Trophoblast cell (in vitro differentiated cells and primary cell): ENCODE measurements at regions not wholly inside any gene's neighbourhood (a gene's known extent, or its start where the extent isn't known, plus 50 kb on each side); places are given as distances from the start of the nearest gene placed in this dataset.

Experiments used
- DNase-seq, 2 donors: peaks; one replicate each; pipeline ENCODE4 v3.0.0-alpha.2; 2016
- H2AFZ ChIP-seq: 2 replicates; pipeline ENCODE4 v1.6.1; 2013; ENCODE audit warnings: low read length, moderate library complexity, mild to moderate bottlenecking; ENCODE audit not compliant: insufficient read depth, poor library complexity
- H2AK5ac ChIP-seq: 2 replicates; pipeline ENCODE4 v1.6.1; 2013; ENCODE audit warnings: mild to moderate bottlenecking, low read length
- H2BK120ac ChIP-seq: 2 replicates; pipeline ENCODE4 v1.6.1; 2013; ENCODE audit warnings: low read length, mild to moderate bottlenecking, moderate library complexity; ENCODE audit not compliant: insufficient read depth, poor library complexity
- H2BK12ac ChIP-seq: 2 replicates; pipeline ENCODE4 v1.6.1; 2013; ENCODE audit warnings: mild to moderate bottlenecking, low read length, moderate library complexity
- H2BK5ac ChIP-seq: 2 replicates; pipeline ENCODE4 v1.6.1; 2013; ENCODE audit warnings: low read length, low read depth, moderate library complexity, mild to moderate bottlenecking; ENCODE audit not compliant: poor library complexity
- H3K14ac ChIP-seq: 2 replicates; pipeline ENCODE4 v1.6.1; 2013; ENCODE audit warnings: mild to moderate bottlenecking, low read length
- H3K18ac ChIP-seq: 2 replicates; pipeline ENCODE4 v1.6.1; 2013; ENCODE audit warnings: mild to moderate bottlenecking, low read length
- H3K23ac ChIP-seq: 2 replicates; pipeline ENCODE4 v1.6.1; 2013; ENCODE audit warnings: low read length
- H3K27ac ChIP-seq: 2 replicates; pipeline ENCODE4 v1.5.1; 2013; ENCODE audit warnings: low read depth, mild to moderate bottlenecking, inconsistent platforms, low read length, moderate library complexity
- H3K27me3 ChIP-seq: 2 replicates; pipeline ENCODE4 v1.6.1; 2013; ENCODE audit warnings: inconsistent platforms, mild to moderate bottlenecking, low read length, moderate library complexity; ENCODE audit not compliant: insufficient read depth
- H3K36me3 ChIP-seq, 2 experiments: 1 replicate in 1 of 2; 2 replicates in 1 of 2; pipeline ENCODE4 v1.6.1; 2013; ENCODE audit warnings: low read length in 2 of 2, mild to moderate bottlenecking in 2 of 2, moderate library complexity in 1 of 2; ENCODE audit not compliant: insufficient read depth in 2 of 2, control insufficient read depth in 1 of 2
- H3K4ac ChIP-seq: 2 replicates; pipeline ENCODE4 v1.6.1; 2013; ENCODE audit warnings: low read depth, mild to moderate bottlenecking, low read length, moderate library complexity
- H3K4me1 ChIP-seq, 2 experiments: 1 replicate in 1 of 2; 2 replicates in 1 of 2; pipeline ENCODE4 v1.6.1; 2013; ENCODE audit warnings: low read length in 2 of 2, mild to moderate bottlenecking in 2 of 2, moderate library complexity in 1 of 2; ENCODE audit not compliant: insufficient read depth in 2 of 2, control insufficient read depth in 1 of 2
- H3K4me2 ChIP-seq: 2 replicates; pipeline ENCODE4 v1.6.1; 2013; ENCODE audit warnings: inconsistent platforms, mild to moderate bottlenecking, low read length, moderate library complexity
- H3K4me3 ChIP-seq: 2 replicates; pipeline ENCODE4 v1.5.1; 2013; ENCODE audit warnings: mild to moderate bottlenecking, low read depth, low read length, inconsistent platforms
- H3K79me1 ChIP-seq: one replicate; pipeline ENCODE4 v1.6.1; 2013; ENCODE audit warnings: low read length
- H3K79me2 ChIP-seq: 2 replicates; pipeline ENCODE4 v1.6.1; 2013; ENCODE audit warnings: low read length, mild to moderate bottlenecking; ENCODE audit not compliant: control insufficient read depth, insufficient read depth, poor library complexity
- H3K9ac ChIP-seq: 2 replicates; pipeline ENCODE4 v1.6.1; 2013; ENCODE audit warnings: mild to moderate bottlenecking, low read length
- H3K9me3 ChIP-seq: 2 replicates; pipeline ENCODE4 v1.6.1; 2013; ENCODE audit warnings: low read depth, mild to moderate bottlenecking, control low read depth, inconsistent platforms, low read length; ENCODE audit not compliant: insufficient read depth
- H4K12ac ChIP-seq: 2 replicates; pipeline ENCODE4 v1.6.1; 2013; ENCODE audit warnings: low read depth, mild to moderate bottlenecking, low read length, moderate library complexity
- H4K8ac ChIP-seq: 2 replicates; pipeline ENCODE4 v1.6.1; 2013; ENCODE audit warnings: low read depth, mild to moderate bottlenecking, low read length, moderate library complexity
- H4K91ac ChIP-seq: one replicate; pipeline ENCODE4 v1.6.1; 2013; ENCODE audit warnings: low read depth, mild to moderate bottlenecking, low read length, moderate library complexity
- WGBS: extraction: QIAGEN DNeasy Blood & Tissue Kit; methylation state at CpG from one replicate; pipeline ENCODE4 v1.1.7; 2013; ENCODE audit warnings: missing lambda C conversion rate; ENCODE audit not compliant: insufficient read length, insufficient coverage; ENCODE audit errors: extremely low coverage; 5-methylcytosine and 5-hydroxymethylcytosine counted together

GRCh38 chr2:199015072-199015471 lies 442.7 kb downstream of the SATB2 start:
- Histone ChIP-seq H2BK12ac (no peak overlapping the region), H4K91ac (no peak overlapping the region), H2BK120ac (no peak overlapping the region), H3K36me3 (no peaks in the 10 kb centered on the region), H3K18ac (no peak overlapping the region), H4K8ac (no peak overlapping the region), H2BK5ac (no peak overlapping the region), H3K9me3 (no peaks in the 10 kb centered on the region), H3K4me2 (no peak overlapping the region), H3K4me1 (no peaks in the 10 kb centered on the region), H2AFZ (no peak overlapping the region), H3K27me3 (no peaks in the 10 kb centered on the region), H3K79me2 (no peaks in the 10 kb centered on the region), H3K9ac (no peak overlapping the region), H3K4ac (no peak overlapping the region), H4K12ac (no peak overlapping the region), H3K23ac (no peak overlapping the region), H3K79me1 (no peaks in the 10 kb centered on the region), H3K4me3 (no peak overlapping the region), H2AK5ac (no peak overlapping the region), H3K14ac (no peak overlapping the region), H3K27ac (no peak overlapping the region)
- no peak for DNase-seq

GRCh38 chr2:199014226-199014625 lies 443.5 kb downstream of the SATB2 start:
- no peak overlapping the region for H3K14ac ChIP-seq
- no CpG with 5 or more reads among the region's 3 CpGs for WGBS
- no peak overlapping the region for H4K12ac ChIP-seq
- H3K18ac ChIP-seq = no peak overlapping the region
- no peak overlapping the region for H2BK5ac ChIP-seq
- no peak overlapping the region for H2BK12ac ChIP-seq
- H4K91ac ChIP-seq = no peak overlapping the region
- H3K4me2 ChIP-seq = no peak overlapping the region
- H3K4ac ChIP-seq = no peak overlapping the region
- no peak overlapping the region for H2AK5ac ChIP-seq
- no peak overlapping the region for H2AFZ ChIP-seq
- no peak for DNase-seq
- H3K27ac ChIP-seq = no peak overlapping the region
- H4K8ac ChIP-seq = no peak overlapping the region
- no peak overlapping the region for H3K9ac ChIP-seq
- no peaks in the 10 kb centered on the region for H3K4me1 ChIP-seq
- H2BK120ac ChIP-seq = no peak overlapping the region
- H3K9me3 ChIP-seq = no peaks in the 10 kb centered on the region
- H3K79me2 ChIP-seq = no peaks in the 10 kb centered on the region
- H3K27me3 ChIP-seq = no peaks in the 10 kb centered on the region
- no peak overlapping the region for H3K4me3 ChIP-seq
- H3K36me3 ChIP-seq = no peaks in the 10 kb centered on the region
- no peak overlapping the region for H3K23ac ChIP-seq
- no peaks in the 10 kb centered on the region for H3K79me1 ChIP-seq

DNA sequence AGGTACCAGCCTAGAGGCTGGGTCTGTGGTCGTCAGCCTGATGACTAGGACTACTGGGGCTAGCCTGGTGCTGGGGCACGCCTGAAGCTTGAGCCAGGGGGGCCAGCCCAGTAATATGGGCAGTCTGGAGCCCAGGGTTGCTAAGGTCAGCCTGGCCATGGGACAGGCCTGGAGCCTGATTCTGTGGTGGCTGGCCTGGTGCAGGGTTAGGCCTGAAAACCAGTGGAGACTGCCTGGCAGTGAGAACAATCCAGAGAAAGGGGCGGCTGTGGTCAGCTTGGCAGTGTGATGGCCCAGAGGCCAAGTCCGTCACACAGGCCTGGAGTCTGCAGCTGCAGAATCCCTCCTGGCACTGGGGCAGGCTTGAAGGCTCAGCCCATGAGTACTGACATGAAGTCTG lies 445.8 kb downstream of the SATB2 start:
- no peak overlapping the region for H3K4me2 ChIP-seq
- H3K79me2 ChIP-seq = no peaks in the 10 kb centered on the region
- no peaks in the 10 kb centered on the region for H3K36me3 ChIP-seq
- no peak overlapping the region for H3K14ac ChIP-seq
- H3K23ac ChIP-seq = no peak overlapping the region
- no peaks in the 10 kb centered on the region for H3K27me3 ChIP-seq
- no peaks in the 10 kb centered on the region for H3K4me1 ChIP-seq
- DNase-seq = no peak
- H2BK5ac ChIP-seq = no peak overlapping the region
- H3K9ac ChIP-seq = no peak overlapping the region
- no peak overlapping the region for H3K4ac ChIP-seq
- no peak overlapping the region for H4K12ac ChIP-seq
- WGBS = no CpG with 5 or more reads among the region's 4 CpGs
- no peak overlapping the region for H3K18ac ChIP-seq
- H3K9me3 ChIP-seq = no peaks in the 10 kb centered on the region
- no peak overlapping the region for H3K4me3 ChIP-seq
- H4K8ac ChIP-seq = no peak overlapping the region
- no peak overlapping the region for H4K91ac ChIP-seq
- no peak overlapping the region for H2AK5ac ChIP-seq
- H3K79me1 ChIP-seq = no peaks in the 10 kb centered on the region
- H3K27ac ChIP-seq = no peak overlapping the region
- no peak overlapping the region for H2BK12ac ChIP-seq
- no peak overlapping the region for H2AFZ ChIP-seq
- H2BK120ac ChIP-seq = no peak overlapping the region

DNA sequence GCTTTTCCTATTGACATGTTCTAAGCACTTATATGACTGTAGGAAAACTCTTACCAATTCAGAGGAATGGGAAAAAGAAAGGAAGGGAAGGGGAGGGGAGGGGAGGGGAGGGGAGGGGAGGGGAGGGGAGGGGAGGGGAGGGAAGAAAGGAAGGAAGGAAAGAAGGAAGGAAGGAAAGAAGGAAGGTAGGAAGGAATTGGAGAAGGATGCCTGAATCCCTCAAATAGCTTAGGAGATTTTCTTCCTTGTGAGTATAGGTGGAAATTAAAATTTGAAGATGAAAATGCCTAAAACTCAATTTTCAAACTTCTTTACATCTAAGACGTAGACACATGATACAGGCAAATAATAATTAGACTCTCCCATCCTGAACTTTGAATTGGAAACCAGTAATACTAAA lies 463.1 kb downstream of the SATB2 start:
- H3K27ac ChIP-seq = no peak overlapping the region
- no peaks in the 10 kb centered on the region for H3K36me3 ChIP-seq
- no peak overlapping the region for H3K4me3 ChIP-seq
- H2BK5ac ChIP-seq = no peak overlapping the region
- no peaks in the 10 kb centered on the region for H3K27me3 ChIP-seq
- no peak overlapping the region for H4K12ac ChIP-seq
- no peak overlapping the region for H3K18ac ChIP-seq
- no peak overlapping the region for H3K4ac ChIP-seq
- H3K4me2 ChIP-seq = no peak overlapping the region
- no peak overlapping the region for H3K23ac ChIP-seq
- H3K9me3 ChIP-seq = no peaks in the 10 kb centered on the region
- no peak overlapping the region for H2AFZ ChIP-seq
- no peak overlapping the region for H2BK12ac ChIP-seq
- no peak overlapping the region for H2BK120ac ChIP-seq
- H3K79me1 ChIP-seq = no peaks in the 10 kb centered on the region
- H3K79me2 ChIP-seq = no peaks in the 10 kb centered on the region
- H4K91ac ChIP-seq = no peak overlapping the region
- no peak overlapping the region for H3K14ac ChIP-seq
- H3K9ac ChIP-seq = no peak overlapping the region
- no CpG with 5 or more reads among the region's 1 CpG for WGBS
- no peaks in the 10 kb centered on the region for H3K4me1 ChIP-seq
- H2AK5ac ChIP-seq = no peak overlapping the region
- DNase-seq = no peak
- no peak overlapping the region for H4K8ac ChIP-seq

DNA sequence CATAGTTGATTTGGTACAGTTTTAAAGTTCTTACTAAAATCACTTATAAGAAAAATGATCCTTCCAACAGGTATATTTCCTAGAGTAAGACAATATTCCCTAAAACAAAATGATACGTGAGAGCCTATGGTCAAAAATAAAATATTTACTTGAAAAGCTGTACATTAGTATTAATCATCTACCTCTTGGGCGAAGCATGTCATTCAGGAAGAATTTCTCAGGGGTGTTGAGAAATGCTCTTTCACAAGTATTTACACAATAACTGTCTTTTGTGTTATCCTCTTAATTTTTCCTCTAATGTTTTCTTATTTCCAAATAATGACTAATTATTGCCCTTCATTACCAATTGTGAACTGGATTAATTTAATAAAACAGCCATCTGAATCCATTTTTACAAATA lies 466.3 kb downstream of the SATB2 start:
- H3K27me3 ChIP-seq = no peaks in the 10 kb centered on the region
- no peak overlapping the region for H4K12ac ChIP-seq
- H3K4ac ChIP-seq = no peak overlapping the region
- H3K4me1 ChIP-seq = no peaks in the 10 kb centered on the region
- H3K4me3 ChIP-seq = no peak overlapping the region
- DNase-seq = no peak
- H3K36me3 ChIP-seq = no peaks in the 10 kb centered on the region
- no peaks in the 10 kb centered on the region for H3K9me3 ChIP-seq
- no peak overlapping the region for H3K18ac ChIP-seq
- no peak overlapping the region for H4K91ac ChIP-seq
- H2BK12ac ChIP-seq = no peak overlapping the region
- no peak overlapping the region for H2BK5ac ChIP-seq
- H3K23ac ChIP-seq = no peak overlapping the region
- no peak overlapping the region for H2AFZ ChIP-seq
- no CpG with 5 or more reads among the region's 2 CpGs for WGBS
- no peaks in the 10 kb centered on the region for H3K79me2 ChIP-seq
- no peak overlapping the region for H3K4me2 ChIP-seq
- H4K8ac ChIP-seq = no peak overlapping the region
- H2AK5ac ChIP-seq = no peak overlapping the region
- H3K9ac ChIP-seq = no peak overlapping the region
- H3K14ac ChIP-seq = no peak overlapping the region
- no peaks in the 10 kb centered on the region for H3K79me1 ChIP-seq
- H3K27ac ChIP-seq = no peak overlapping the region
- no peak overlapping the region for H2BK120ac ChIP-seq
